HUES48 (cell line): ENCODE measurements at regions not wholly inside any gene's neighbourhood (a gene's known extent, or its start where the extent isn't known, plus 50 kb on each side); places are given as distances from the start of the nearest gene placed in this dataset.
"Not testable (repeated sequence)": the region's sequence is repeated elsewhere in the genome, so short reads cannot be mapped to it uniquely, and the experiment has no call there.

Experiments used
- H3K27ac ChIP-seq: one replicate; pipeline ENCODE4 v1.7.0; 2013; ENCODE audit warnings: low read depth, low read length, inconsistent platforms
- H3K27me3 ChIP-seq: 2 replicates; pipeline ENCODE4 v1.6.1; 2013; ENCODE audit warnings: mild to moderate bottlenecking, low read length; ENCODE audit not compliant: control insufficient read depth, insufficient read depth
- H3K36me3 ChIP-seq: 2 replicates; pipeline ENCODE4 v1.6.1; 2013; ENCODE audit warnings: low read length; ENCODE audit not compliant: control insufficient read depth, insufficient read depth
- H3K4me1 ChIP-seq: 2 replicates; pipeline ENCODE4 v1.6.1; 2013; ENCODE audit warnings: mild to moderate bottlenecking, low read length; ENCODE audit not compliant: control insufficient read depth, insufficient read depth
- H3K4me3 ChIP-seq: 2 replicates; pipeline ENCODE4 v1.5.1; 2013; ENCODE audit warnings: mild to moderate bottlenecking, low read depth, low read length
- H3K9ac ChIP-seq: 2 replicates; pipeline ENCODE4 v1.6.1; 2013; ENCODE audit warnings: mild to moderate bottlenecking, low read depth, low read length, moderate library complexity
- H3K9me3 ChIP-seq: 2 replicates; pipeline ENCODE4 v1.6.1; 2013; ENCODE audit warnings: low read length; ENCODE audit not compliant: control insufficient read depth, insufficient read depth

- Histone ChIP-seq H3K36me3 (no peaks in the 10 kb centered on the region), H3K9me3 (0 out of 2 replicates have a peak, but pooled peaks cover 3% of the 10 kb centered on the region), H3K27me3 (no peaks in the 10 kb centered on the region), H3K27ac (no peak overlapping the region), H3K9ac (no peak overlapping the region), H3K4me1 (0 out of 2 replicates have a peak, but pooled peaks cover 4% of the 10 kb centered on the region), H3K4me3 (no peak overlapping the region)
These were observed 706.6 kb upstream of the ZNF608 start for GRCh38 chr5:125452991-125453390.

GRCh38 chr5:125455041-125455440 lies 708.6 kb upstream of the ZNF608 start:
- Histone ChIP-seq H3K36me3 (no peaks in the 10 kb centered on the region), H3K9ac (no peak overlapping the region), H3K27me3 (no peaks in the 10 kb centered on the region), H3K4me1 (no peaks in the 10 kb centered on the region), H3K4me3 (no peak overlapping the region), H3K27ac (no peak overlapping the region), H3K9me3 (0 out of 2 replicates have a peak, but pooled peaks cover 3% of the 10 kb centered on the region)

- H3K27me3 ChIP-seq, H3K36me3 ChIP-seq, H3K9me3 ChIP-seq, H3K9ac ChIP-seq, H3K27ac ChIP-seq, H3K4me1 ChIP-seq, H3K4me3 ChIP-seq: not testable (repeated sequence)
These were observed 709.6 kb upstream of the ZNF608 start for GRCh38 chr5:125456005-125456404.

- Histone ChIP-seq H3K27ac (no peak overlapping the region), H3K4me3 (no peak overlapping the region), H3K9ac (no peak overlapping the region), H3K4me1 (no peaks in the 10 kb centered on the region), H3K36me3 (no peaks in the 10 kb centered on the region), H3K27me3 (no peaks in the 10 kb centered on the region), H3K9me3 (0 out of 2 replicates have a peak, but pooled peaks cover 3% of the 10 kb centered on the region)
These were observed 711.2 kb upstream of the ZNF608 start for GRCh38 chr5:125457617-125458016.

GRCh38 chr5:125458949-125459348 lies 712.5 kb upstream of the ZNF608 start:
- H3K4me3 ChIP-seq, H3K4me1 ChIP-seq, H3K27ac ChIP-seq, H3K9ac ChIP-seq, H3K36me3 ChIP-seq, H3K27me3 ChIP-seq, H3K9me3 ChIP-seq: not testable (repeated sequence)

GRCh38 chr5:125461641-125462072 lies 715.2 kb upstream of the ZNF608 start:
- no peak overlapping the region for H3K9ac ChIP-seq
- H3K9me3 ChIP-seq, result 0 out of 2 replicates have a peak, but pooled peaks cover 3% of the 10 kb centered on the region
- H3K27me3 ChIP-seq, result no peaks in the 10 kb centered on the region
- no peaks in the 10 kb centered on the region for H3K36me3 ChIP-seq
- H3K27ac ChIP-seq, result no peak overlapping the region
- no peak overlapping the region for H3K4me3 ChIP-seq
- H3K4me1 ChIP-seq, result no peaks in the 10 kb centered on the region

- peaks cover 7% of the 10 kb centered on the region; the same call in 1 of the 2 replicates for H3K4me1 ChIP-seq
- H3K4me3 ChIP-seq, result no peak overlapping the region
- no peaks in the 10 kb centered on the region for H3K27me3 ChIP-seq
- no peaks in the 10 kb centered on the region for H3K9me3 ChIP-seq
- H3K27ac ChIP-seq, result no peak overlapping the region
- no peaks in the 10 kb centered on the region for H3K36me3 ChIP-seq
- no peak overlapping the region for H3K9ac ChIP-seq
These were observed 717.1 kb upstream of the ZNF608 start for GRCh38 chr5:125463466-125464092.

GRCh38 chr5:125464847-125465432 lies 718.5 kb upstream of the ZNF608 start:
- Histone ChIP-seq H3K9me3 (no peaks in the 10 kb centered on the region), H3K4me3 (no peak overlapping the region), H3K9ac (no peak overlapping the region), H3K36me3 (no peaks in the 10 kb centered on the region), H3K27me3 (no peaks in the 10 kb centered on the region), H3K4me1 (peaks cover 7% of the 10 kb centered on the region; the same call in 1 of the 2 replicates), H3K27ac (no peak overlapping the region)

GRCh38 chr5:125465703-125466102 lies 719.3 kb upstream of the ZNF608 start:
- H3K9ac ChIP-seq, result no peak overlapping the region
- H3K4me1 ChIP-seq, result peaks cover 7% of the 10 kb centered on the region; the same call in 1 of the 2 replicates
- no peak overlapping the region for H3K4me3 ChIP-seq
- H3K9me3 ChIP-seq, result no peaks in the 10 kb centered on the region
- H3K27me3 ChIP-seq, result no peaks in the 10 kb centered on the region
- no peak overlapping the region for H3K27ac ChIP-seq
- H3K36me3 ChIP-seq, result no peaks in the 10 kb centered on the region

GRCh38 chr5:125467222-125467621 lies 720.8 kb upstream of the ZNF608 start:
- no peak overlapping the region for H3K9ac ChIP-seq
- no peaks in the 10 kb centered on the region for H3K9me3 ChIP-seq
- H3K4me3 ChIP-seq, result no peak overlapping the region
- no peak overlapping the region for H3K27ac ChIP-seq
- H3K27me3 ChIP-seq, result no peaks in the 10 kb centered on the region
- H3K4me1 ChIP-seq, result peaks cover 7% of the 10 kb centered on the region; the same call in 1 of the 2 replicates
- no peaks in the 10 kb centered on the region for H3K36me3 ChIP-seq

- no peak overlapping the region for H3K9ac ChIP-seq
- H3K27ac ChIP-seq, result no peak overlapping the region
- H3K27me3 ChIP-seq, result no peaks in the 10 kb centered on the region
- H3K4me3 ChIP-seq, result no peak overlapping the region
- peaks cover 7% of the 10 kb centered on the region; the same call in 1 of the 2 replicates for H3K4me1 ChIP-seq
- H3K36me3 ChIP-seq, result no peaks in the 10 kb centered on the region
- H3K9me3 ChIP-seq, result no peaks in the 10 kb centered on the region
These were observed 724.0 kb upstream of the ZNF608 start for GRCh38 chr5:125470280-125470902.
